GM21515 (cell line): ENCODE measurements at regions not wholly inside any gene's neighbourhood (a gene's known extent, or its start where the extent isn't known, plus 50 kb on each side); places are given as distances from the start of the nearest gene placed in this dataset.
"Not testable (repeated sequence)": the region's sequence is repeated elsewhere in the genome, so short reads cannot be mapped to it uniquely, and the experiment has no call there.

ENCODE experiments used
- ATAC-seq: cut with Tn5 transposase; IDR thresholded peaks from one replicate; pipeline ENCODE4 v1.9.1; 2021; ENCODE audit not compliant: unreplicated experiment

DNA sequence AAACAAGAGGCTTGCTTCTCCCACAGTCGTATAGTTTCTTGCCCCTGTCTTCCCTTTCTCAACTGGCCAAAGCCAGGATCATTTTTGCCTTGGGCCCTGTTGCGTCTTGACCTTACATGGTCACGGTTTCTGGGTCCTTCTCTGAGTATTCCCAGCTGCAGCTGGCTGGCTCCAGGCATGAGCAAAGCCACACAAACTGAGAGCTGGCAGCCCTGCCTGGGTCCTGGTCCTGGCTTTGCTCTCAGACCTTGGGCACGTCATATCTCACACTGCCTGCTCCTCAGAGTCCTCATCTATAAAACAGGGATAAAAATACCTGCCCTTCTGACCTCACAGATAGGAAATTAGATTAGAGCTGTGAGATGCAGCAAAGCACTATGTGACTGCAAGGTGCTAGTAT lies 277.6 kb downstream of the CBLN1 start:
- ATAC-seq: no peak

DNA sequence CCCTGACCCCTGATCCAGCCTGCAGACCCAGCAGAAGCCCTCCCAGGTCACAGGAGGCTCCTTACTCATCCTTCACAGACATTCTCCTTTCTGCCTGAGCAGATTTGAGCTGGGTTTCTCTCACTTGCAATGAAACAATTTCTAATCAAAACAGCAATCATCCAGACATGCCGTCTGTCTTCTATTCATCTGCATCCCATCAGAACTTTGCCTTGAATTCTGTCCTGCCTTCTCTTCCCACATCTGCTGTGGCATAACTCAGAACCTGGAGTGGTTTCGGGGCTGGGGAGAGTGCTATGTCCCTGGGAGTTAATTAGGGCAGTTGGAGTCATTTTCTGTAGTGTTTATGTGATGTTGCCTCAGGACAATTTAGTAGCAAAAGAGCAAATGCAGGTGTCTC lies 278.6 kb downstream of the CBLN1 start:
- ATAC-seq: no peak

DNA sequence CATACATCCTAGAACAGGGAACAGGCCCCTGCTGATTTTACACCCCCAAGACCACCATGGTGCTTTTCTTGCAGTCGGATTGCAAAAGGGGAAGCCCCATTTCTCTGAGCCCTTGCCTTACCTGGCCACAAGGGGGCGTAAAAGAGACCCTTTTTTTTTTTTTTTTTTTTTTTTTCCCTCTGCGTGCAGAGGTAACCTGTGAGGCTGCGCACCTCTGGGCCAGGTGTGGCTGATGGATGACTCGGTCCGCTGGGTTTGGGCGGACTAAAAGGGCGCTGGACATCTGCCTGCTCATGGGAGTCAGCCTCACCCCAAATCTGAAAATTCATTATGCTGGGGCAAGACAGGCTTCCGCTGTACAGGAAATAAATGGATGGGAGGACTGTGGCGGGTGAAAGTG lies 281.0 kb downstream of the CBLN1 start:
- ATAC-seq: no peak

DNA sequence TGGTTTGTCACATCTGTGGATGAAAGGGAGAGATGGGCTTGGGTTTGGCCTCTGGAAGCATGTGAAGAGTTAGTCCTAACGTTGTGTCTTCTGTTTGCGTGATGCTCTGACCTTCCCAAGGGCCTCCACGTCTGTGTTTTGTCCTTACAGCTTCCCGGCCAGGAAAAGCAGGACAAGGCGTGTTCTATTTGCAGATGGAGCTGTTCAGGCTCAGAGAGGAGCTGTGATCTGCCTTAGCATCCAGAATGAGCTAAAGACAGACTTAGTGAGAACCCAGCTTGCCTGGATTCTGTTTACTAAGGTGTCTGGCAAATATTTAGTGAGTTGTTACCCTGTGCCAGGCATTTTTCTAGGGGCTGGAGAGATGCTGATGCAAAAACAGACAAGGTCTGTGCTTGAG lies 282.1 kb downstream of the CBLN1 start:
- no peak for ATAC-seq

DNA sequence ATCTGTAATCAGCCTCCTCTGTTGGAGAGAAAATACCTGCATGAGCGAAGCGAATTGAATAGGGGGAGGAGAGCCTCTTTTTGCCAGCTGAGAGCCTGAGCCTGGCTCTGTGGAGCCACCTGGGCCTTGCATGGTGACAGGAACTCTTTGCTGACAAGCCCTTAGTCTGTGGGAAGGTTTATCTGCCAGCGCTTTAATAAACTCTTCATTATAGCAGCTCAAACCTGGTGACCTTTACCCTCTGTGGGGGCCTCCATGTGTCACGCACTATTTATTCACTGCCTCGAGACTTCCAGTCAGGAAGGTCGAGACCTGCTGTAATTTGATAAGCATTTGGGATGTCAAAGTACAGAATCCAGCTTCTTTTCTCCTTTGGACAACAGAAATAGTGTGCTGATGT lies 282.6 kb downstream of the CBLN1 start:
- ATAC-seq: no peak

DNA sequence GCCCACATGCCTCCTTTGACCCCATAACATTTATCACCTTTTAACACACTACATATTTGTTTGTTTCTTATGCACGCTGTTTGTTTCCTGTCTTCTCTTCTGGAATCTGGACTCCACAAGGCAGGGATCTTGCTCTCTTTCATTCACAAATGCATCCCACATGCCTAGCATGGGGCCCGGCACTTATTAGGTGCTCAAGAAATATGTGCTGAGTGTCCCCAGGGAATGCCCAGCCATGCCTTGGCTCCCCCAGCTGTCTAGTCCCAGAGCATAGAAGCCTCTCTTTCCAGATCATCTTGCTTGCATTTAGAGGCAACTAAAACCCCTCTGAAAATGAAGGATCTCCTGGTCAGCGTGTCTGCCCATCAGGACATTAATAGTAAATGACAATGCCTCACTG lies 283.7 kb downstream of the CBLN1 start:
- ATAC-seq: no peak

DNA sequence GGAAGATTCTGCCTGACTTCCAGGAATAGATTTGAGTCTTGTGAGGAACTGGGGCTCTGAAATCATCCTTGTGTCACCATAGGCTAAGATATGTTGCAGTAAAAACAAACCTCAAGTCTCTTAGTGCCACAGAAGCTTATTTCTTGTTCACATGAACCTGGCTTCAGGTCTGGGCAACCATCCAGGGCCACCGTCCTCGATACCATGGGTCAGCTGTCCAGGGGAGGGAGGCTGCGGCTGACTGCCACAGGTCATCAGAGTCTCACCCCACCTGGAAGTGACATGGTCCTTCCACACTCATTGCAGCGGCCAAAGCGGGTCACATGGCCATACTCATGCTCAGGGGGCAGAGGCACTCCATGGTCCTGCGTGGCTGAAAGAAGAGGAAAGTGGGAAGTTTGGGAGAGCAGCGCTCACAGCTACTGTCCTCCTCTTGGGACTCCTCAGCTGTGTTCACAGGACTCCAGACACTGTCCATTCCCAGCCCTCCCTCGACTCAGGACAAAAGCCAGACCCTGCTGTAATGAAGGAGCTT lies 284.5 kb downstream of the CBLN1 start:
- ATAC-seq: no peak

DNA sequence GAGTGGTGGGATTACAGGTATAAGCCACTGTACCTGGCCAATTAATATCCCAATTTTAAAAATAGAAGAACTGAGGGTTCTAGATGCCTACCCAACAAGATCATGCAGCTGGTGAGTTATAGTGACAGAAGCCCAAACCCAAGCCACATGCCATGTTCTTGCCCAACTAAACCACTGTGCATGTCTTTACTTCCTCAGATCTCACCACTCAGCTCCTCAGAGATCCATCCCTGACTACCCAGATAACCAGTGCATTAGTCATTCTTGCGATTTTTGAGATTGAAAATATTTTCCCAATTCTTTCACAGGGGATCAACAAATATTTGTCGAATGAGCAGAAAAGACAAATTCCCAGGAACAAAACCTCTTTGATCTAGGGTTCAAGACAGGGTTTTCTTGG lies 303.1 kb downstream of the CBLN1 start:
- no peak for ATAC-seq

DNA sequence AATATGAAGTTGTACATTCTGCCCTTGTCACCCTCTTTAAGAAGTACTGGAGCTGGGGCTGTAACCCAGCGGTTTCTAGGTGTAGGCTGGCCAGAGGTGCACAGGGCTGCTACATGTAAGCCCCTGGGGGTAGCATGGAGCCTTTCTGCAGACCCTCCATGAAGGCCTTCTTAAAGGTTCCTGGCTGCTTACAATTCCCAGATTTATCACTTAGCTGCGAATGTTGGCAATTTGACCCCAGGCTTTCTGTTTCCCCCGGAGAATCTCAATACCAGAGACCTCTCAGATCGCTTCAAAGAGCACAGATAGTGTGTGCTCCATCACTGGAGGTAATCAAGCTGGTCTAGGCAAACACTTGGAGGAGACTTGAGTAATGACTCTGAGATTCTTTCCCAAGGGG lies 309.4 kb downstream of the CBLN1 start:
- no peak for ATAC-seq

DNA sequence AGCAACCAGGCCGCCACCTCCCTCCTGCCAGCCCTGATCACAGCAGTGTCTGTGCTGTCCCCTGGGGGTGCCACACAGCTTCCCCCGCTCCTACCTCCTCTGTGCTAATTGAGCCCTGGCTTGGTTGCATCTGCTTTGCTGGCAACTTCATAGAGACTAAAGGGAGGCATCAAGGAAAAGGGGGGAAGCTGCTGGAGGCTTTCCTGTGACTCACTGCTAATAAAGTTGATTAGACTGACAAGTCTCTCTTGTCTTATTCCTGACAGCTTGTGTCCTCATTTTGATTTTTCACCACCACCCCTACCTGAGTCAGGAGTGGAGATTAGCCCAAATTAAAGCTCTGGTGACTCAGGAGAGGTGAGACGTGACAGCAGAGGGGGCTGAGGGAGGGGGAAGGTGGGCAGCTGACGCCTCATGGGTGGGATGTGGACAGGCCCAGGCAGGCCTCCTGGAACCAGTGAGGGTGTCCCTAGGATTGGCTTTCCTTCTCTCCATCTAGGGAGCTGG lies 310.0 kb downstream of the CBLN1 start:
- ATAC-seq: no peak

DNA sequence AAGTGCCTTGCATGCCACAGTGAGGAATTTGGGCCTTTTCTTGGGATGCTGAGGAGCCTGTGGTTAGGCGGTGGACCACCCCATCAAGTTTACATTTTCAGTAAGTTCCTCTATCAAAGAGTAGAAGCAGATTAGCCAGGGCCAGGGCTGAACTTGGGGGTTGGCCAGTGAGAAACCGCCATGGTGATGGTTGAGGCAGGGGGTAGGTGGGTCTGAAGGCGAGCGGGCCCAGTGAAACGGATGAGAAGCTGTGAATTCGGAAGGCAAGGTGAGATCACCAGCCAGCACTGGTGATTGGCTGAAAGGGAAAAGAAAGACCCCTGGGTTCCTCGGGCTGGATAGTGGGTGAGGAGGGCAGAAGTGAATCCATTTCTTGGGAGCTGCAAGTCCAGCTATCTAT lies 311.4 kb downstream of the CBLN1 start:
- no peak for ATAC-seq

DNA sequence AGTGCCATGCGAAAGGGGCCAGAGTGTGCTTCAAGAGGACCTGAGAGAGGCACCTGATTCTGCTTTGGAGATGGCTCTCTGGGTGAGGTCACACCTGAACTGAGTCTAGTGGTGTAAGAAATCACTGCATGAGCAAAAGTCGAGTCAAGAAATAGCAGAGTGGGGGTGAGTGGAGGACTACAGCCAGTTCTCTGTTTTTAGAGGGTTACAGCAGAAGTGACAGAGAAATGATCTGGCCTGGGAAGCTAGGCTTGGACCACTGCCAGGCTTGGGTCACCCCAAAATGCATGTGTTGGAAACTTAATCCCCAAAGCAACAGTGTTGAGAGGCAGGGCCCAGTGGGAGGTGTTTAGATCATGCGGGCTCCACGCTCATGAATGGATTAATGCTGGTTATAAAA lies 312.0 kb downstream of the CBLN1 start:
- ATAC-seq: no peak

DNA sequence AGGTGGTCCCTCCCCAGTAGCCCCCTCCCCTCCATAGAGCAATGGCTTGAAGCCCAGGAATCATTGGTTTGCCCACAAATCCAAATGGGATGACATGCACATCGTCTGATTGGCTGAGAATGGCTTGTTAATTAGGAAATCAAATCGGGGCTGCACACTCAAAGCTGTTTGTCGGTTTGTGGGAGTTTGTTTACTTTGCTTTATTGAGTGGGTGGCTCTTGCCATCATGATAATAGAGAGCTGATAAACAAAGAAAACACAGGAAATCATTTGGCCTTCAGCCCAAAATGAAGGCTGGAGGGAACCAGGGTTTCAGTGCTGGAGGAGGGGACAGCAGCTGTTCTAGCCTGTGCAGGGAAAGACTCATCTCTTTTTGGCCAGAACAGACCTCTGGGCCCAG lies 316.3 kb downstream of the CBLN1 start:
- no peak for ATAC-seq

DNA sequence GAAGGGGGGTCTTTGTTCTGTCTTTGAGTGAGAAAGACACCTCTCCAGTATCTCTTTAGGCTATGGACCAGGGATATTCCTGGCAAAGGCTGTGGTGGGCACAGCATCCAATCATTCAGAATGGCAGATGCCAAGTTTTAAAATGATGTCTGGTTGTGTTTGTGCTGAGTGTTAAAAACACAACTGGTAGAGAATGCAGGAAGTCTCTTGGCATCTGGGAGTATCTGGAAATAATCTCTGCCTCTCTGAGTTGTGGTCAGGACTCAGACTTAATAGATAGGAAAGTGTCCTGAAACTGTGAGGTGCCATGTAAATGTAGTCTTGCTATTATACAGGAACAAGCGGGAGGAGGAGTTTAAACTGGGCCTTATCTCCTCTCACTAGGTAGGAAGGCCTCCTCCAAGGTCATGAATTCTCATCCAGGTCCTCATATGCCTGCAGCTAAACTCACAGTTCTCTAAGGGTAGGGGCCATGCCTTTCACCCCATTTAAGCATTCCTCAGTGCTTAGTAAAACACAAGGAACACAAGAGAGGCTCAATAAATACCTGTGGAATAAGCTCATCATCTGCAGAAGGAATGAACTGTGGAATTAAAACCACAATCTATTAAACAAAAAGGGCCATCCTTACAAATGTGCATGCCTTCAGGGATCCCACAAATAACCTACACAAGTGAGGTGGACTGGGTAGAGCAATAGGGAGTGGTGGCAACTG lies 317.6 kb downstream of the CBLN1 start:
- ATAC-seq: no peak

DNA sequence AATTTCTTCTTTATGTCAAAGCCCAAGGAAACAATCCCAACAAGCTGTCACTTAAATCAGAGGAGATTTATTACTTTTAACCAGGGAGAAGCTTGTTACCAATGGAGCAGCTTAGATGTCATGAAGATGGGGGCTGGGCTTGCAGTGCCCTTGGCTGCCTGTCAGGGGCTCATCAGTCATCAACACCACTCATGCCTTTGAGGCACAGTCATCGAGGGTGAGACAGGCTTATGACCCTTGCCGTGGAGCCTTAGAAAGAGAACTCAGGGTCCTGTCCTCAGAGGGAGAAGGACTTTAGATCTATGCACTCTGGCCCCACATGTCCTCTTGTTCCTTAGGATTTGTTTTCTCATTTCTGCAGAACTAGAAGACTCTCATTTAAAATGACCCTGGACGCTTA lies 318.3 kb downstream of the CBLN1 start:
- no peak for ATAC-seq

DNA sequence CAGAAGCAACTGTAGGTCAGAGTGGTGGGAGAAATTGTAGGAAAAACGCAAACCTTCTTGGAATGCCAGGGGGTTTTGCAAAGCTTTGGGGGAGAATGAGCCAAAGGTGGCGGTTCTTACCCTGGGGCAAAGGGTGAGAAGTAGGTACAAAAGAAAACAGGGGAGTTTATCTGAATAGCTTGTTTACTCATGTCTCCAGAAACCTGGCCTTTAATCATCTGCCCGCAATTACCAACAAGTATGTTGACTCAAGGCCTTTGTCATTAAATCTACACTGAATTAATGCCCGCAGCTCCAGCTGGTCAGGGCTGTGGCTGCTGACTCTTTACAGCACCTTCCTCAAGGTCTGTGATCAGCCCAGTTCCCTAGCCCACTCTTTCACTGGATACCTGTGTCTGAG lies 320.1 kb downstream of the CBLN1 start:
- ATAC-seq: no peak

DNA sequence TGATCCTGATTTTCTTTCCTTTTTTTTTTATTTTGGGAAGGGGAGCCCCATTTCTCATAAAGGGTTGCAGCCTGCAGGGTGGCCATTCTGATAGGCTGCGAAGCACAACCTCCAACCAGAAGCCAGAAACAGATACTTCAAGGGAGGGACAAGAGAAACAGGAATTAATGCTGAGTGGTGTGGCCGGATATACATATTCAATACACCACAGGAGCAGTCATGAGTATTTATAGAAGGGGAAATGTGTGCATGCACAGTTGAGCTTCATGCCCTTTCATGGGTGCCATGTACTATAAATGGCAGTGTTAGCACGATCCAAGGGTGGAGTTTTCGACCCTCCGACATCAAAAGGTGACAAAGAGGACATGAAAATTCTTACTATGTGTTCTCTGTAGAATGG lies 320.8 kb downstream of the CBLN1 start:
- ATAC-seq: no peak

DNA sequence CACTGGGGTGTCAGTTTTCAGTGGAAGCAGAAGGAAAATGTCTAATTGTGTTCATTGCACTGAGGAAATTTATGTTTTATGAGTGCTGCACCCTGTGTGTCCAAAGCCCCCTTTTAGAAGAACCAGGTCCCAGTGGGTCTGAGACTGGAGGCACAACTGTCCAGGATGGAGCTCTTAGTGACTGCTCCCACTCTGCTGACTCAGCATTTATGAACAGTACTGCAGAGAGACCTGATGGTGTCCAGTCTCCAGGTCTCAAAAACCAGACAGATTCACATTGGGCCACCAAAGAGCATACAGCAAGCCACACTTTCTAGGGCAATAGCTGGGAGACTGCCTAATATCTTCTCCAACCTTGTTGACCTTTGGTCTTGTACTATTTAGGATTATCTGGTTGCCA lies 321.9 kb downstream of the CBLN1 start:
- ATAC-seq: no peak

DNA sequence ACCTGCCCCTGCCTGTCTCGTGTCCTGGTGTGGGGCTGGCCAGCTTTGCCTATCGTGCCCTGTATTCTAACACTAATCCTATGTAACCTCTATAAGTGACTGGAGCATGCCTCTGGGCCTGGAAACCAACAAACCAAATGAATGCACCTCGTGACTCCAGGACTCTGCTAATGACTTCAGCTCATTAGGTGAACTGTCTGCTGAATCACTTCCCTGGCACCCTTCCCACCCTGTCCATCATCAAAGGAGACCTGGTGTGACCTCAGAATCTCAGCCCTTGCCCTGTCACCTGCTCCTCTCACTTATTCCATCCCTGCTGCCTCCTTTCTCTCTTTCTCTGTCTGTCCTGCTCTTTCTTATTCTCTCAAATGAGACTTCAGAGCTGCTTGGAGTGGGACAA lies 322.4 kb downstream of the CBLN1 start:
- ATAC-seq: no peak

DNA sequence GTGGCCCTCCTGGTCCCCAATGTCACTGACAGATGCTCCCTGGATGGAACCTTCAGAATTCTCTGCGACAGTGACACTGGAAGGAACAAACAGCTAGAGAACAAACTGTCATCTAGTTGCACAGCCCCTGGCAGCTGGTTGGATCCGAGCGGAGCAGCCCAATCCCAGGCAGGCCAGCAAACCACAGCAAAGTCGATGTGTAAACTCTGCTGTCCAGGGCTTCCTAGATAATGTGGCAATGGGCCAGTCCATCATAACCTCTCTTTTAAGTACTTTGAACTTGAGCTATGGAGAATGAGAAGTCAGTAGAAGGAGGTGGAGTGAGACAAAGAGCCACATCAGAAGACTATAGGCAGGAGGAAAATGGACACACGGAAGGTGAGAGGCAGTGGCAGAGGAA lies 323.0 kb downstream of the CBLN1 start:
- no peak for ATAC-seq

DNA sequence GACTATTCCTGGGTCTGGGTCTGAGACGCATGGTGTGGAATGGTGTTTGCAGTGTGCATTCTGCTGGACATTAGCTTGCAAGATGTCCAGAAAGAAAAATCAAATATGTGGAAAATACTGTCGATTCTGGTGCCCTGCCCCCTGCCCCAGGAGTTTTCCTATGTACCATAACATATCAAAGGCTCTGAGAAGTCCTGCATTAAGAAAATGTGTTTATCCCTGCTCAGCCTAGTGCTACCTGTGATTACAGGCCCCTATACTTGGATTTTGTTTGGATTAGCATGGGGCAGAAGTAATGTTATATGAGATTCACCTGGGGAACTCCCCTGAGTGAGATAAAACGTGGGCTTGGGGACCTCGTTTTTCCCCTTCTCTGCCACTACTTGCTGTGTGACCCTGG lies 325.0 kb downstream of the CBLN1 start:
- no peak for ATAC-seq

DNA sequence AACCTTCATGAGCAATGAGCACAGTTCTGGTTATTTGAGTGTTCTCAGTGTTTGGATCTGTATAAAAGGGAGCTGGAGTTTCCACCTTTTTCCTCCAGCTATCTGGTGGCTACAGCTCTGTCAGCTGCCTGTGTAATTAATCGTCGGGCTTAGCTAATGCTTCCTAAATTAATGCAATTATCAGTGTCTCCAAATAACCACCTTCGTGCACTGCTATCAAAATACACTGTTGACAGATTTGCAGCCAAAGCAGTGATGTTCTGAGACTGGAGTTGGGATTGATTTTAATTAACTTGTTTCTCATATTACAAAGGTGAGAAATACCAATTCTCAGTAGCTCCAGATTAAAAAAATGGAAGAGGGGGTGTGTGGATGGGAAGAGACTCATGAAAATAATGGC lies 325.8 kb downstream of the CBLN1 start:
- ATAC-seq: no peak

DNA sequence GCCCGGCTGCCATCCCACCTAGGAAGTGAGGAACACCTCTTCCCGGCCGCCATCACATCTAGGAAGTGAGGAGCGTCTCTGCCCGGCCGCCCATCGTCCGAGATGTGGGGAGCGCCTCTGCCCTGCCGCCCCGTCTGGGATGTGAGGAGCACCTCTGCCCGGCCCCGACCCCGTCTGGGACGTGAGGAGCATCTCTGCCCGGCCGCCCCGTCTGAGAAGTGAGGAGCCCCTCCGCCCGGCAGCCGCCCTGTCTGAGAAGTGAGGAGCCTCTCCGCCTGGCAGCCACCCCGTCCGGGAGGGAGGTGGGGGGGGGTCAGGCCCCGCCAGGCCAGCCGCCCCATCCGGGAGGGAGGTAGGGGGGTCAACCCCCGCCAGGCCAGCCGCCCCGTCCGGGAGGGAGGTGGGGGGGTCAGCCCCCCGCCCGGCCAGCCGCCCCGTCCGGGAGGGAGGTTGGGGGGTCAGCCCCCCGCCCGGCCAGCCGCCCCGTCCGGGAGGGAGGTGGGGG lies 330.0 kb downstream of the CBLN1 start:
- not testable (repeated sequence) for ATAC-seq
